GM18867 (cell line): ENCODE measurements at regions not wholly inside any gene's neighbourhood (a gene's known extent, or its start where the extent isn't known, plus 50 kb on each side); places are given as distances from the start of the nearest gene placed in this dataset.
"Not testable (repeated sequence)": the region's sequence is repeated elsewhere in the genome, so short reads cannot be mapped to it uniquely, and the experiment has no call there.

Experiments
- ATAC-seq: cut with Tn5 transposase; IDR thresholded peaks from one replicate; pipeline ENCODE4 v1.9.1; 2021; ENCODE audit warnings: mild to moderate bottlenecking, moderate library complexity; ENCODE audit not compliant: unreplicated experiment

DNA sequence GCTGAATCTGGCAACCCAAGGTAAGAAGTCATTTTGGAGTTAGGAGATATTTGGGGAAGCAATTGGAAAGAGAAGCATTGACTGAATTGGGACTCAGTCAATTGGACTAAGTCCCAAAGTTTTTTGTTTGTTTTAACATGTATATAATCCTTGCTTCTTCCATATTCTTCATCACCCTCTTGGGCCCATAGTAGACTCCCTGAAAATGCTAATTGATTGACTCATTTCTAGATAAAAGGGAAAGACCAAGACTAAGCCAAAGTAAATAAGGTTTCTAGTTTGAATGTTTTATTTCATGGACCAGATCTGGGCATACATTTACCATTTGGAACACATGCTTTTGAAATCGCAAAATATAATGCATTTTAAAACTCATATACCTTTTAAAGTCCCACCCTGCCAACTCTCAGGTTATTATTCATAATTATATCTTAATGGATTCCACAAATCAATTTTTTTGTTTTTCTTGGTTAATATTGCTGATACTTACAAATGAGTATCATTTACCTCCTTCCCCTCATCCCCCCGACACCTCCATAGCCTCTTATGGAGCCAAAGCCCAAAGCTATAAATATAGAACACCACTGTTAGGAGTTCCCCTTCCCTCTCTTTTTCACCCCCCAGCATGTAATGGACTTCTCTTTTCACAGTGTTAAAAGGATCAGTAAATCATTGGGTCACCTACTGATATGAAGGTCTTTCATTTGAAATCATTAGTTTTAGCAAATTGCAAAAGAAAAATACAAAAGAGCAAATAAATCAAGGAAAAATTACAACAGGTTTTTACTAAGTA is 674.0 kb upstream of the SOX9 start:
- ATAC-seq, result no peak

GRCh38 chr17:71447644-71448043 is 673.2 kb upstream of the SOX9 start:
- no peak for ATAC-seq

DNA sequence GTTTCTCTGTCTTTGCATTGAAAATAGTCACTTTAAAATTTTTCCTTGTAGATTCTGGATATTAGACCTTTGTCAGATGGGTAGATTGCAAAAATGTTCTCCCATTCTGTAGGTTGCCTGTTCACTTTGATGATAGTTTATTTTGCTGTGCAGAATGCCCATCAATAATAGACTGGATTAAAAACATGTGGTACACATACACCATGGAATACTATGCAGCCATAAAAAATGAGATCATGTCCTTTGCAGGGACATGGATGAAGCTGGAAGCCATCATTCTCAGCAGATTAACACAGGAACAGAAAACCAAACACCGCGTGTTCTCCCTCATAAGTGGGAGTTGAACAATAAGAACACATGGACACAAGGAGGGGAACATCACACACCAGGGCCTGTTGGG is 670.2 kb upstream of the SOX9 start:
- not testable (repeated sequence) for ATAC-seq

GRCh38 chr17:71453876-71454422 is 666.9 kb upstream of the SOX9 start:
- no peak for ATAC-seq

DNA sequence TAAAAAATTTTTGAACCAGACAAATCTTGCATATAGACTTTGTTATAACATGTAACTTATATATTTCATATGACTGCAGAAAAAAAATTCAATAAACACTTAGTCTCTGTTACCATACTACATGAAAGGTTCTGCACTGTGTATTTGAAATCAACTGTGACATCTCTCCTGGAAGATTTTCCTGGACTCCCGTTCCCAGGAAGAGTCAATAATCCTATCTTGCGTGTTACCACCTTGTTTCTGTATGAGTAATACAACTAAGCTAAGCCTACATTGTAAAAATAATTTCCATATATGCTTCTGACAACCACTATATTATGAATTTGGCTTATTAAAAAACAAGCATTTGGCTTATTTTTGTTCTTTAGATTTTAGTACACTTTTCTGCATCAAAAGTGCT is 665.6 kb upstream of the SOX9 start:
- ATAC-seq, result no peak

DNA sequence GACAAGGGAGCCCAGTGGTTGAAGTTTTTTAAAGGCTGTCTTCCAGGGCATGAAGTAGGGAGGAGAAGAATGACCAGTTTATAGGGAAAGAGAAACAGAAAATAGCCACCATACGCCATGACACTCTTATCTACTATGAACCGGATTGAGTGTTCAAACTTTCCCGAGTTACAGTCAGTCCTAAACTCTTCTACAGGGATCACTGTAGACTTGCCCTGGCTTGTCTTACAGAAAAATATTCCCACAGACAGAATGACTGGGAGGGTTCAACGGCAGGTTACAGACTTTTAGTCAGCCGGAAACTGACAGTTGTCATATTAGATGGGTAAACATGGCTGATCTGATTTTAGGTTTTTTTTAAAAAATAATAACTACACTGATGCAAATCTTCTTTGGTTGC is 662.5 kb upstream of the SOX9 start:
- ATAC-seq, result no peak

DNA sequence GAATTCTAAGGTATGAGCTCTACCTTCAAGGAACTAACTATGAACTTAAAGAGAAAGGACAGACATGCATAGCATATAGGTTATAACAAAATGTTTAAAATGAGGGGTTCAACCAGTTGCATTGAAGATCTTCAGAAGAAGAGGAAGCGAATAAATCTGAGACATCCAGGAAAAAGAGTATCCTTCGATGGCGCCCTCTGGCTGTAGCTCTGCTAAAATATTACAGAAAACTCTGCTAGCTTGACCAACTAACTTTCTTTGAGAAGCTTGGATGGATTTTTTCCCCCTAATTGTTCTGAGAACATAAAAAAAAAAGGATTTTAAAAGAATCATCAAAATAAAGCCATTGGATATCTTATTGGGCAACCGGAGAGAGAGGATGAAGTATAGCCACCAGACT is 659.9 kb upstream of the SOX9 start:
- no peak for ATAC-seq

DNA sequence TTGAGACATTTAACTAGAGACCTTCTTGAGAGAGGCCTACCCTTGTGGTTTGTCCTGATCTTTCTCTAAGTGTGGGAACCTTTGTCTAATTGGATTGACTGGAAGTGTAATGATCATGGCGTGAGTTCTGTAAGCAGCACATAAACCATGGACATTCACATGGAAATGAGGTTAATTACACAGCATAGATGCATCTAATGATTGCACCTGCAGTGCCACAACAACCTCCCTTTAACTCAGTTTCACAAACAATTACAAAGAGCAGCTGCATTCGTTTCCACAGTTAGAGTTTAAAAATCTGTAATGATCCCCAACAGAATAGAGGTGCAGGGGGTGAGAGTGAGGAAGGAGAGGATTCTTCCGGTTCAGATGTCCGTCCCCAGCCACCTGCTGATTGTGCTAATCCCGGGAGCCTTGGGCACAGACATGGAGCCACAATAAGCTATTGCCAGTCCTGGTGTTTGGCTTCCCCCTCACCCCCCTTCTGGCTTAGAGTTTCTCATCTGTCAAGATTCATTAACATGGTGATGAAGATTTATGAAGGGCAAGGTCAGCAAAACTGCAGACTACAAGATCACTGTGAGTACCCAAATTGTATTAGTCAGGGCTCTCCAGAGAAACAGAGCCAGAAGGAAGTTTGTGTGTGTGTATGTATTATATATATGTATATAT is 659.2 kb upstream of the SOX9 start:
- ATAC-seq, result no peak

GRCh38 chr17:71464241-71464640 is 656.6 kb upstream of the SOX9 start:
- no peak for ATAC-seq

DNA sequence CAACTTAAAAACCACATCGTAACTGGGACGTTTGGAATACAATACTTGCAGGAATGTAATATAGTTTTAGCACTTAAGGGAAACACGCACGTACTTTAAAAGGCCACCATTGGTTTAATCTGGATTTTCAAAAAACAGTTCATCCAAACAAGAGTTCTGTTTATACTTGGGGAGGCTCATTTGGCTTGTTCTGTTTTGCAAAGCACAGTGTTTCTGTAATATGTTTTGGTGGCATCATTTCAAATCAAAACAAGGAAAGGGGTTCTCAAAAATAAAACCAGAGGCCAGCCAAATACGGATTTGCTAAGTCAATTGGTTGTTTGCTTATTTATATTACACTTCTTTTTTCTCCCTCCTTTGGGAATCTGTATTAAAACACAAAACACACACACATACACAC is 656.1 kb upstream of the SOX9 start:
- no peak for ATAC-seq

GRCh38 chr17:71467719-71468118 is 653.1 kb upstream of the SOX9 start:
- no peak for ATAC-seq

DNA sequence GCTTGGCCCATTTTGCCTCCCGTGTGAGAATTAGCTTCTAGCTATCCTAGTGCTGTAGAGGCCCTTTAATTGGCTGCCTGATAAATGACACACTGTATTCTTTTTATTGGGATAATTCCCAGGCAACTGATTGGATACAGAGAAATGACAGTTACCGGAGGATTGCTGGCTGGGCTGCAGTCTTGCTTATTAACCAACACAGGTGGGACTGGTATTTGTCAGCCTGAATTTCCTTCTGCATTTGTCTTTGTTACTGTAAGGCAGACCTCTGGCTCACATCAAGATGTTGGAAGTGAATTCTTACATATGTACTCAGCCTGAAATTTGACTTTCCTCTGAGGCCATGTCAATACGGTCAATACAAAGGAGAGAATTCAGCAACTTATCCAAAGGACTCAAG is 650.8 kb upstream of the SOX9 start:
- ATAC-seq, result no peak

DNA sequence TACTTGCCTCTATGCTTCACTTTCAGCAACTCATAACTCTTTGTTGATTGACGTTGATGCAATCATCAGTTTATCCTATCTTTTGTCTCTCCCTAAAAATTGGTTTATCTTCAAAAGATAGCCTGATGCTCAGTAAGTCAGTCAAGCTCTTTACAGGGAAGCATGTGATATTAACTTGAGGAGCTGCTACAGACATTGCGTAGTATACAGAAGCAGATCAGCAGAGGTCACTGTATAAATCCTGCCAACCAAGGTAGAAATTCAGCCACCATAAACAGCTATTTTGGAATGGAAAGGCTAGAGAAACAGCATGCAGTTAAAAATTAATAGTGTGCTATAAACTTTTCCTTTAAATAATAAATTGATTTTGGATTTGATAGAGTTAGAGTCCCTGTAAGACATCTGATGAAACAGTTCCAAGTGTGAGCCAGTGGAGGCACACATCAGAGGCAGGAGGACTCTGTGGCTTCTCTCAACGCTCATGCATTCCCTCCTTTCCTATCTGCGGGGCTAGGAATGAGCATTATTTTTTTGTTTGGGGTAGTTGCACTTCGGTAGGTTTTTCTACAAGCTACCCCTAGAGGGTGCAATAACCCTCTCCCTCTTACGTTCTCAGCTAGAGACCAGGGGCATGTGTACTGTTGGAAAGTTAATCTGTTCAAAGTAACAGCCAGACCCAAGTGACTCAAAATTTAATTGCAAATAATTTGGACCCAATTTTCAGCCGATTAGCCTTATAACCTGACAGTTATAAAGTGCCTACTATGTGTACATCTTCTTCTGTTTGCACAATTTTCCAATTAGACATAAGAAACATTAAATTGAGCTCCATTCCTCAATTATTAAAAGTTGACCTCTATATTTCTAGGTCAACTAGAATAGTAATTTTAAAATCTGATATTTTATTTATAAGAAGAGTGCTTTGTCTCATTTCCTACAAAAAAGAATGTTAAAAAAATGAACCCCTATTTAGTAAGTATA is 647.7 kb upstream of the SOX9 start:
- ATAC-seq, result peak; percentile 73

DNA sequence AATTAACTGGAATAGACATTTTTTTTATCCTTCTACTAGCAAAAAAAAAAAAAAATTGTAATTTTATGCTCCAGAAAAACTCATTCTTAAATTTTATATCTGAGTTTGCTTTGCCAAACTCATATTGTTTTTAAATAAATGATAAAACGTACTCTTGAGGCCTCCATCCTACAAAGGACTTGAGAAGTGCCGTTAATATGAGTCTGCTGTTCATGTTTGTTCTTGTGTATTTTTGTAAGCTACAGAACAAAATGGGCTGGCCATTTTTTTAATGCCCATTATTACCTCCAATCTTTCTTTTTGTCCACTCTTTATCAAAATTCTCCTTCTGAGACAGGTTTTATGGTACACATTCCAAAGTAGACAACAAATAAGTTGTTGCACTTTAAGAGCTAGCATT is 643.5 kb upstream of the SOX9 start:
- ATAC-seq, result no peak

DNA sequence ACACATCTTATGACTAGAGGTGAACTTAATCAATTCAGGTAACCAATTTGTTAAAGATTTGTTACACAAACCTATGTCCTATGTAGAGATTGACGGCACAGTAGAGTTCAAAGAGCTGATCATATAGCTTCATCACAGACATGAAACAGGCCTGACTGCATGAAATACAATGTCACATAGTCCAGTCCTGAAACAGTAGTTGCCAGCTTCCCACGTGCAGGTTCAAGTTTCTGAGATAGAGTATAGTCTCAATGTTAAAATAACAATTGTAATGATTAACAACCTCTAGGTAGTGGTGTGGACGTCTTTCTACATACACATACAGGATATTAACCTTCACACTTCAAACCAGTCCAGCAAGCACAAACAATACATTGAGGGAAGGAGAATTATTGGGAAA is 640.7 kb upstream of the SOX9 start:
- ATAC-seq, result no peak

DNA sequence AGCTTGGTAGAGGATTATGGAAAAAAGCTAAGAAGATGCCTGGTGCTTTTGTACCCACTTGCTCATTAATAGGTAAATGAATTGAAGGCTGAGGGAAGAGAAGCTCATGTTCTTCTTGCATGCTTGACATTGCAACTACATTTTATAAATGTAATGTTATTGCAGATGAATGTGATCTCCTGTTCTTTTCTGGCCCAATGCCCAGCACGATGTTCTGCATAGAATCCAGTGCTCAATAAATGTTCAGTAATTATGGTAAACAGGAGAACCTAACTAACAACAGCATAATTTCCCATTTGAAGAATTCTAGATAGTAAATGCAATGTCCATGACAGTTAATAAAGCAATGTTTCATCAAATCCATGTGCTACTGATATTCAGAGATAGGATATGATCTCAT is 638.2 kb upstream of the SOX9 start:
- ATAC-seq, result no peak

GRCh38 chr17:71484546-71484945 is 636.3 kb upstream of the SOX9 start:
- no peak for ATAC-seq

GRCh38 chr17:71485426-71485825 is 635.4 kb upstream of the SOX9 start:
- ATAC-seq, result no peak

DNA sequence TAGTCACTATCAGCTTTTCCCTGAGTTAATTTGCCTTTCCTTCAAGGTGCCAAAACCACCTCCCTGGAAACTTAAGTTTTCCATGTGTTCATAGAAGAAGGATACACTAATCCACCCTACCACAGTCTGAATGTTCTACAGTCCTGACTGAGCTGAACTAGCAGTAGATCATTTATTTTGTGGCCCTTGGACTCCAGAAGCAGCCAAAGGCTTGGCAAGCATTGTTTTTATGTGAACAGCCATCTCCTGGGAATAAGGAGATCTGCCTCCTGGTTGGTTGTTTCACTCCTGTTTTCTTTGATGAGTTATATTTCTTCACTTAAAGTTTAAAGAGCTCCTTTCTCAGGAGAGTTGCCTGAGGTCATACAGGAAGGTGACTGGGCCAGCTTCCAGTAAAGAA is 634.6 kb upstream of the SOX9 start:
- no peak for ATAC-seq

DNA sequence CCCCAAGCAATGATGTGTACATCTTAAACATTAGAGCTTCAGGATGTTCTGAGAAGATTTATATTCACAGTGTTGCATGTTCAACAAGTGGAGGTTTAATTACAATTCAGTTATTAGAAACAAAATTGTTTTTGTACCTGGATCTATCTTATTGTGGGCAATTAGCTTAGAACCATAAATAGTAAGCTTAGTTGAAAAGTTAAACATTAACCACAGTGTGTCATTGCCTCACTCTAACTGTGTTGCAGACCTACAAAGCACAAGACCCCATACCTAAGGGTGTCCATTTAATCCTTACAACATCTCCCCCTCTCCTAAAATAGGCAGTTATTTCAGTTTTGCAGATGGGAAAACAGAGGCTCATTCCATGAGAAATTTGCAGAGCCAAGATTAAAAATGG is 632.0 kb upstream of the SOX9 start:
- no peak for ATAC-seq
